ENCODE measurements at regions not wholly inside any gene's neighbourhood (a gene's known extent, or its start where the extent isn't known, plus 50 kb on each side); places are given as distances from the start of the nearest gene placed in this dataset.

GRCh38 chr6:108760126-108761050 lies 87.8 kb upstream of the ARMC2 start:
- TF ChIP-seq CTCF (IDR thresholded peaks at IDR 0.05; ENCODE audit: poor library complexity, severe bottlenecking) (no peak), RAD21 (conservative IDR thresholded peaks at IDR 0.05) (no peak), EZH2 (IDR thresholded peaks at IDR 0.05; ENCODE audit: borderline replicate concordance, insufficient read depth, low read length, poor library complexity, severe bottlenecking) (no peak), POLR2AphosphoS5 (IDR thresholded peaks at IDR 0.05) (no peak), SMC3 (conservative IDR thresholded peaks at IDR 0.05; ENCODE audit: poor library complexity) (no peak)

All from neural cell (in vitro differentiated cells).